ENCODE measurements at regions not wholly inside any gene's neighbourhood (a gene's known extent, or its start where the extent isn't known, plus 50 kb on each side); places are given as distances from the start of the nearest gene placed in this dataset.
"Not testable (repeated sequence)": the region's sequence is repeated elsewhere in the genome, so short reads cannot be mapped to it uniquely, and the experiment has no call there.

DNA sequence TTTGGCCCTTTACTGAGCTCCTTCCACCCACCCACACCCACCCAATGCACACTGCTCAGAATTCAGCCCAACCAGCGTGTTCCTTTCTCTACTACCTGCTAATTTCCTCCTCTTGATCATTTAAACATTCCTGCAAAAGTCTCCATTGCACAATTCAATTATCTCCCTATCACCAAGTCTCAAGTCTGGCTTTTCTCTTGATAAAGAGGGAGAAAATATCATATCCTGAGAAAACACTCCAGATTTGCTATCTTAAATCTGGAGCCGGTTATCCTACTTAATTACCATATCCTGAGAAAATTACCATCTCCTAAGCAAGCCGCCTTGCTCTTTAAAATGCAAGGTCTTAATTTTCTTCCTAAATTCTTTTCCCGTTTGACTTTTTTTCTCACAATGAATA is 505.5 kb downstream of the XPNPEP1 start:
- FAIRE-seq (no peak), DNase-seq (ENCODE audit: low spot score) (no peak)

DNA sequence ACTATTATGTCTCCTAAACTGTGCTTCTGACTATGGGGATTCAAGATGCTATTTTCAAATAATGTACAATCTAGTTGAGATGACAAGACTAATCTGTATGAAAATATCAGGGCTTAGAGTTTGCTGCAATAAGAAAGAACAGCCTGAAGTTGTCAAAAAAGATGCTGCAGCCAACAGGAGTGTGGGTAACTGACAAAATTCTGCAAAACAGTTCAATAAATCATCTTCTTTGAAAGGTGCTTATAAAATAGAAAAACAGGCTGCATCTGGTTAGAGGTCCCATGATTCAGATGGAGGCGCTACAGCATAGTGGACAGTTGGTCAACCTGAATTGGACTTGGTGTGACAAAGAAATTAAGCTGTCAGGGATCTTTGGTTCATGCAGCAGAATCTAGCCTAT is 511.0 kb downstream of the XPNPEP1 start:
- DNase-seq (ENCODE audit: low spot score) (no peak), FAIRE-seq (no peak)

DNA sequence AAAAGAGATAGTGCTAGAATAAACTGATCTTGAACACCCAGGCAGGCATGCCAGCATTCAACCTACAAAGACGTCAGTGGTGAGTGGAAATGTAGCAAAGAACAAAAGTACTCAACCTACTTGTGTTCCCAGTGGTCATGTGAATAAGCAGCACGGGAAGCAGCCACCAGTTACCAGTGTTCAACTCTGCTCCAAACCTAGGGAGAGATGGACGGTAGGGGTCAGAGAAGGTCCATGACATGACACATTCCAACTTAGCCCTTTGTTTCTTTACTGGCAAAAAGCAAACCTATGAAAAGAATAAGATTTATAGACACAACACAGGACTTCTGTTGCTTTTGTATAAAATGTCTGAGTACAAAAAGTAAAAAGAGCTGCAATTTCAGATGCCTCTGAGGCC is 511.4 kb downstream of the XPNPEP1 start:
- no peak for FAIRE-seq
- DNase-seq (ENCODE audit: low spot score): no peak

DNA sequence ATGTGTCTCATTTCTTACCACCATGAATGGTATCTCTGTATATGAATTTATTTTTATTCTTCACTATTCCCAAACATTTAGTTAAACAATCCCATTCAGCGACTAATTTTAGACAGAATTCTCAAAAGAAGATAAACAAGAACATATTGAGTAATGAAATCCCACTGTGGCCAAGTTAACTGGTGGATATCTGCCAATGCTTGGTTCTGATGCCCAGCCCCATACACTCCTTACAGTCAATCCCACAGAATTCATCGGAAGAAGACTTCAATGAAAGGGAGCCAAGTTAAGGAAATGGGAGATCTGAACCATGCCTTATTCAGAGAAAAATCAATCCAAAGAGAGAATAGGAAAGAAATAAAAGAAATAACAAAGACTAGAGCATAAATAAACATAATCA is 518.0 kb downstream of the XPNPEP1 start:
- DNase-seq (ENCODE audit: low spot score): no peak
- FAIRE-seq: no peak

DNA sequence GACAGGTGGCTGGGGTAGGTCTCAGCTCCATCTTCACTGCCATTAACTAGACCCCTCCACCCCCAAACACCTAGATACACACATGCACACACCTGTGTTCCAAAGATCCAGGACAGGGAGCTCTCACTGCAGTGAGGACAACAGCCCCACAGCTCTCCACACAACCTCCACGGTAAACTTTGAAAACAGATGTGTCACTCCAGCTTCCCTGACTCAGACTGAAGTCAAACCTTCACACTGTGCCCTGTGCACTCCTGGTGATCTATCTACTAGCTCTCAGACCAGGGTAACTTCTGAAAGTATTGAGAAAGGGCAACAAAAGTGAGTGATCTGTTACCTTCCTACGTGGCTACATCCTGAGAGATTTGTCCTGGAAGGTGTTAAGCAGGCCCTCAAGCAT is 519.8 kb downstream of the XPNPEP1 start:
- no peak for DNase-seq (ENCODE audit: low spot score)
- FAIRE-seq: no peak

DNA sequence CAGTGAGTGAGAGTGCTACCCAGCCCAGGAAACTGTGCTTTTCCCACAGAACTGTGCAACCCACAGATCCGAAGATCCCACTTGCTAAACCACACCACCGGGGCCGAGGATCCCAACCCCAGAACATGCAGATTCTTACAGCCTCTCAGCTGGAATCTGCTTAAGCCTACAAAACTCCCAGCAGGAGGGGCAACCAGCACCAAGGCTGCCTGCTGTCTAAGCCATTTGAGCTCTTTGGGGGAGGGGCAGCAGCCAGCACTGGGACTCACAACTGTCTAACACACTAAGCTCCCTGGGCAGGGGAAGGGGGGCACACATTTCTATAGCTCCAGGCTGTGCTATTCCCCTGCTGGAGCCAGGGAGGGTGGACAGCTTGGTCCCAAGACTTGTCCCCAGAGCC is 529.9 kb downstream of the XPNPEP1 start:
- FAIRE-seq (no peak), DNase-seq (ENCODE audit: low spot score) (no peak)

DNA sequence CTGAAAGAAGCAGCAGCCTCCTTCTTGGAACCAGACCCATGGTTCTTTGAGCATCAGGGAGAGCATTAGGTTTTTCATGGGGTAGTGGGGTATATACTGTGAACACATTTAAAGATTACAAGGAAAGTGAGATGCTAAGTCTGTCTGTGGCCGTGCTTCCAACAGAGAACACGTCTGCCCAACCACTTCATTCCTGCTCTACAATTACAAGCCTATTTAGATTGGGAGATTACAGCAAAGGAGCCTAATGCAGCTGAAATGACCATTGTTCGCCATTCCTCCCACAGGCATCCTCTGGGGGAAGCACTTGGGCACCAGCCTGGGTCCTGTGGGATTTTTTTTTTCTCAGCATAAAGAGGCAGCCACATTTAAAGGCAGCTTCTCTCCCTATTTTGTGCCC is 536.4 kb downstream of the XPNPEP1 start:
- no peak for FAIRE-seq

DNA sequence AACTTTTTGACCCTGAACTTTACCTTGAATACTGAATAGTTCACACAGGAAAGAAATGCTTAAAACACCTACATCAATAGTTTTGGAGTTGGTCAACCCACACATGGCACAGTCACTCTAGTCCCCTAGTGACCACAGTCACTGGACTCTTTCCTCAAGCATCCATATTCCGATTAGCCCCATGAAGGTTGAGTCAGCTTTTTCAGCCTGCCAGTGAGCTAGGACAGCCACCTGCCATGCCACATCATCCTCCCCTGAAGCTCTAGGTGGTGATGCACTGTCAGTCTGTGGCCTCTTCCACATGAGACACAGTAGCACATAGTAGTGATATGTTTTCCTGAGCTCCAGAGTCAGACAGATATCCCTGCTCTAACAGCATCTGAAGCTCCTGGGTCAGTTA is 537.2 kb downstream of the XPNPEP1 start:
- DNase-seq (ENCODE audit: low spot score): no peak
- no peak for FAIRE-seq

More for the DNA sequence above, 536.4 kb downstream of the XPNPEP1 start:
- no peak for DNase-seq (ENCODE audit: low spot score)

DNA sequence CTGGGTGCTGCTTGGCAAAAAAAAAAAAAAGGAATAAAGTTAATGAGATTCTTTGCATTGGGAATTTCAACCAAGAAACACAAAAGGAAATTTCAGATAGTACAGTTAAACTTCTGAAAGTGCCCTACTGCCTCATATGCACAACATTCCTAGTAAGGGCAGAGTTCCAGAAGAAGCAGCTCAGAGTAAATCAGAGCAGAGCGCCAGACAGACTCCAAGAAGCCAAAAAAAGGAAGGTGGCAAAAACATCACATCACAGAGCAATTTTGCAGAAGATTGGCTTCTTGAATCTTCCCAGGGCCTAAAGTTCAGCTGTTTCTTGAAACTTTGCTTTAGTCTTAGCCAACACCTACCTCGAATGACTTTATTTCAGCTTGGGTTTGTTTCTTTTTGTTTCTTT is 544.1 kb downstream of the XPNPEP1 start:
- no peak for FAIRE-seq
- DNase-seq (ENCODE audit: low spot score): no peak

DNA sequence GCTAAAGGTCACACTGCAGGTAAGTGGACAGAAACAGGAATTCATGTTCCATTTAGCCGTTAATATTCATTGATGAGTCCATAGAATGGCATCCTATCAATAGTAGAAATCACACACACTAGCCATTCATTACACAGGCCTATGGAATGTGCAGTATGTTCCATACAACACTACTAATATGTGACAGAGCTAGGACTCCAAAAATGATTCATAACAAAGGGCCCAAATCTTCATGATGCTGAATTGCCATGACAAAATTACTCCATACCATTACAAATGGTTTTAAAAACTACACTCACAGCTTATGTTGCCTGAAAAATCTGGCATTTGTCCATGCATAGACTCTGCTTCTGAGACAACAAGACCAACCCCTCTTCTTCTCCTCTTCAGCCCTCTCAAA is 549.1 kb downstream of the XPNPEP1 start:
- no peak for FAIRE-seq
- DNase-seq (ENCODE audit: low spot score): peak; percentile 76

DNA sequence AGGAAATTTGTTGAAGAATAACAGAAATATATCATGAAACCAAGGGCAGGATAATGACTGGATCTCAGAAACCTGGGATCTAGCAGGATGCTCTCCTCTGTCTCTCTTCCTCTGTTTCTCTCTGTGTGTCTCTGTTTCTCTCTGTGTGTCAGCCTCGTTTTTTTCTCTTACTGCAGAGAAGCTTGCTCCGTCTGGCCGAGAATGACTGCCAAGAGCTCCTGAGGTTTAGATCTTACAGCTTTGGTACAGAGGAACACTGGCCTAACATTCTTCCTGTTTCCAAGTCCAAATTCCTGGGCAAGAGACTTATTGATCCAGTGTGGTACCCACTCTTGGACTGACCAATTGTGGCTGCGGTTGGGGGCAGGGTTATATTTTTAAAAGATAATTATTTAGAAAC is 564.0 kb downstream of the XPNPEP1 start:
- no peak for DNase-seq (ENCODE audit: low spot score)

DNA sequence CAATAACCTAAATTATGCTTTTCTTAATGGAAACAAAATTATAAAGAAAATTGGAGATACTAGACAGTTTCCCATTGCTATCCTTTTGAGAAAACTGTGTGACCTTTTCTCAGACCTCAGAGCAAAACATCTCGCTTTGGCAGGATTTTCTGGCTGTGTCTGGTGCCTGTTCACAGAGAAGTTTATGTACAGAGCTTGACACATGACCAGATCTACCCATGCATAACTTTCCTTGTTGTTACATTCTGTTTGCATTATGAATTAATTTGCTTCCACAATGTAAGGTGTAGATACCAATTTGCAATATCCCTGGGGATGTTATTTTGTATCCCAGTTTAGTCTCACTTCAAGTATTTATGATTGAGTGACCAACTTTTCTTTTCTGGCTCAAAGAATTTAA is 565.0 kb downstream of the XPNPEP1 start:
- DNase-seq (ENCODE audit: low spot score): no peak
- FAIRE-seq: no peak

More for the DNA sequence above, 564.0 kb downstream of the XPNPEP1 start:
- FAIRE-seq: no peak

DNA sequence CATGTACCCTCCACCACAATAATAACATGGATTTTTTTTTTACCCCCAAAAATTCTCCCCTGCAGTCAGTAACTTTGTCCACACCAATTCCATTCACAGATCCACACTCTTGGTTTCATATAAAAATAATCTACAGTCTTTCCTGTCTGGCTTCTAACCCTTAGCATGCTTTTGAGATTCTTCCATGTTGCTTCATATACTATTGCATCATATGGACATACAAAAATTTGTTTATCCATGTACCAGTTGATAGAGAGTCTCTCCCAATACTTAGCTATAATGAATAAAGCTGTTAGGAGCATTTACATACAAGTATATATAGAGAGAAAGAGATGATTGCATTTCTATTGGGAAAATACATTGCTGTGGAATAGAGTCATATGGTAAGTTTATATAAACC is 575.0 kb downstream of the XPNPEP1 start:
- FAIRE-seq (no peak), DNase-seq (ENCODE audit: low spot score) (no peak)

DNA sequence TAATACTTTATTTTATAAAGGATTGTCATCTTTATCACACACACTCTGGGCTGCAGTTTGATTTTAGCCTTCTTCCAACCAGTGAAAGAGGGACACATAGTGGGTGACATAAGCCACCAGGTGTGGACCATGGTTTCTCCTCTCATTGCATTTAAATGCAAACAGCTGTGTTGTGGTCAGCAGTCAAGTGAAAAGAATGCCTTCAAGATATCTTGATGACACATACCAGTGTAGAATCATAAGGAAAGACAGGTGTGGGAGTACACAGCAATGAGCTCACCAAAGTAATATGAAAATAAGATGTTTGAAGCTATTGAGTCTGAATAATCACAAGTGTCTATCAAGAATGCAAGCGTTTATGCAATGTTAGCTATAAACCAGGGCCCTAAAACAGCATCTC is 580.0 kb downstream of the XPNPEP1 start:
- FAIRE-seq: peak; percentile 66
- peak; percentile 72 for DNase-seq (ENCODE audit: low spot score)

DNA sequence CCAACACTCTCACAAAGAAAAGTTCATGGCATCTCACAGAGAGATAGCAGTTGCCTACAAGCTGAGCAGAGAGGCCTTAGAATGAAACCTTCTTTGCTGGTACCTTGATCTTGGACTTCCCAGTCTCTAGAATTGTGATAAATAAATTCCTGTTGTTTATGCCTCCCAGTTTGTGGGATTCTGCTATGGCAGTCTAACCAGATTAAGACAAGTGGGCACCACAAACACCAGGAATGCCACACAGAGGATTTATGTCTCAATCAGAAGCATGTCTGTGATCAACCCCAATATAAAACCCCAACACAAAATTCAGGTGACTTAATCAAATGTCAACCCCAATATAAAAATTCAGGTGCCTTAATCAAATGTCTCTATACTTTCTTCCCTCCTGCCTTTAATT is 581.3 kb downstream of the XPNPEP1 start:
- DNase-seq (ENCODE audit: low spot score) (no peak), FAIRE-seq (no peak)

DNA sequence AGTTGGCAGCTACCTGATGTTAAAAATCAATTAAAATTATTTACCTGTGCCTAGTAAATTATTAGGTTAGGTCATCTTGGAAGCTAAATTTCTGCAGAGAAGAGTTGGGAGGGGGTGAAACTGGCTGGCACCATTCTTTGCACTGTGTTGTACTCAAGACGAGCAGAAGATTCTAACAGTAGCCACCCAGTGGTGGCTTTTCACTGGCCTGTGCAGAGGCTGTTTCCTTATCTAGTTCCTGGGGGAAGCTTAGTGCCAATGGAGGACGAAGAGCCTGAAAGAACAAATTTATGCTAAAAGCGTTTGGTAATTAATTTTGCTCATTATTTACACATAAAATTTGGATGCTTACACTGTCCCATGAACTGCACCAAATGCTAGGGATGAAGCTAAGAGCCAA is 595.3 kb downstream of the XPNPEP1 start:
- no peak for FAIRE-seq
- DNase-seq (ENCODE audit: low spot score): no peak

DNA sequence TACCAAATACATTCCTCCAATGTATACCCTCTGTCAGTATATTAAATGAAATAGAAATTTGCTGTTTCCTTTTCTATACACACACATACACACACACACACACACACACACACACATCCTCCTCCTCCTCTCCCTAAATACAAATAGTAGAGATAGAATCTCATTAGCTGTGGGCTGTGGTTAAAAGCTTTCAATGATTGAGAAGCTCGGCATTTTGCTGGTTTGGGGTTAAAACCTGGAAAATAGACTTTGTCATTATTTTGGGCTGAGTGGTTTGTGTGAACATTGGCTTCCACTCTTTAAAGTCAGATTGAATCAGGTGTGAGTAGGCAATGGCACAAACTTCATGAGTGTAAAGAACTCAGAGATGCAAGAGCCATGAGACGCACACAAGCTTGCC is 596.0 kb downstream of the XPNPEP1 start:
- DNase-seq (ENCODE audit: low spot score) (no peak), FAIRE-seq (no peak)

DNA sequence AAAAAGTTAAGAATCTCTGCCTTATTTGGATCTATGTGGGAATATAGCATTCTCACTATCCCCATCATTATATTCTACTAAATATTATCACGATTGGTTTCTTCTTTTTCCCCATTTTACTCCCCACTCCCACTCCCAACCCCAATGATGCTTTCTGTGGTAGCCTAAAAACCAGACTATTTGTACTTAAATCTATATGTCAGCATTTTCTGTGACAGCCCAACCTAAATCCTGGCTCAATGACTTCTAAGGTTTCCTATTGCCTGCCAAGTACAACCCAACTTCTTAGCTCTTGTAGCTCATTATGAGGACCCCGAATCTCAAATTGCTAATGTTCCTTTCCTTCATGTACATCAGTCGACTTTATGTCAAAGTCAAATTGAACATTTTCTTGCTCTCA is 598.6 kb downstream of the XPNPEP1 start:
- FAIRE-seq: no peak
- DNase-seq (ENCODE audit: low spot score): no peak

DNA sequence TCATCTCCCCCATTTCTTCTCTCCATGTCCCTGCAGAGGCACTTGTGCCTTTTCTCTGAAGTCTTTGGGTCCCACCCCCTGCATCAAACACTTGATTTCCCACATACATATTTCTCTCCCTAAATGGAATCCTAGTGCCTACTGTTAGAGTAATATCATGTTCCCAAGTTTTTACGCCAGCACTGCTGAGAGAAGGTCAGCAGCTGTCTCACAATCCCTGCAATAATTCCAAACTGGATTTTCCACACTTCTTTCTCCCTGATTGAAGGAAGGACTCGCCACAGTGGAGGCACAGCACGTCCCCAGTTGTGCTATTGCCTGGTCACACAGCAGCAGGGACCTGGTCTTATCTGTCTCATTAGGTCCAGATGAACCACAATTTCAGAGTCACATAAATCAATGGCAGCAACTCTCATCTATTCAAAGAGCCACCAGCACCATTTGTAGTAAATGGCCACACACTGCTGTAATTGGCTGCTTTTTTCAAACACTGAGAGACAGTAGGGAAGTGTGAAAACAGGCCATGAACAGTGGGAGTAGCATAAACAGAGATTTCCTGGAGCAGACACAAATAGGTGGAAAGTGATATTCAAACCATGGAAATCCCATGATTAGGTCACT is 605.5 kb downstream of the XPNPEP1 start:
- FAIRE-seq: no peak

DNA sequence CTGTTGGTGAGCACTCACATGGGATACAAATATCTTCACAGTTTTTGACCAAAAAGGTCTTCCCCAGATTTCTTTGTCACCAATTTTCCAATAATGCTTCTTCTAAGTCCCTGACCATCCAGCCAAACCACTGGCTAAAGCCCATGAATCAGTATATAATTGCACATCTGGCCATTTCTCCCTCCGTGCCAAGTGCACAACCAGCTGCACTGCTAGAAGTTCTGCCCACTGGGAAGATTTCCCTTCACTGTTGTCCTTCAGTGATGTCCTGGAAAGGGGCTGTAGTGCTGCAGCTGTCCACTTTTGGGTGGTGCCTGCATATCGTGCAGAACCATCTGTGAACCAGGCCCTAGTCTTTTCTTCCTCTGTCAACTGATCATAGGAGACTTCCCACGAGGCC is 609.3 kb downstream of the XPNPEP1 start:
- not testable (repeated sequence) for FAIRE-seq; DNase-seq (ENCODE audit: low spot score)

More for the DNA sequence above, 605.5 kb downstream of the XPNPEP1 start:
- no peak for DNase-seq (ENCODE audit: low spot score)

DNA sequence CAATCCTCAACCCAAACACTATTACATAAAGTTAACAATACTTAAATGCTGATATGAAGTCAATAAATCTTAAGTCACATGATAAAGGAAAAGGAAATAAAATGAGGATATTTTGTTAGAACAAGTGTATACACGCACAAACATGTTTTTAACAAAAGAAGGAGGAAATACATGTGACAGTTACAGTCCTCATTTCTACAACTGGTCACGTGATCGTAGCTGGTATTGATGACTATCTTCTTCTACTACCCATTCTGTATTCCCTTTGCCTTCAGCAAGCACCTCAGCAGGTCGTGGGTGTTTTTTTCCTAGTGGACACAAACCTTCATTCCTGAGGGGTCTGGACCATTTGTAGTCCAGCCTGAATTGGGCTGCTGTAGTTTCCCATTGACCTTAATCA is 610.8 kb downstream of the XPNPEP1 start:
- not testable (repeated sequence) for DNase-seq (ENCODE audit: low spot score); FAIRE-seq

DNA sequence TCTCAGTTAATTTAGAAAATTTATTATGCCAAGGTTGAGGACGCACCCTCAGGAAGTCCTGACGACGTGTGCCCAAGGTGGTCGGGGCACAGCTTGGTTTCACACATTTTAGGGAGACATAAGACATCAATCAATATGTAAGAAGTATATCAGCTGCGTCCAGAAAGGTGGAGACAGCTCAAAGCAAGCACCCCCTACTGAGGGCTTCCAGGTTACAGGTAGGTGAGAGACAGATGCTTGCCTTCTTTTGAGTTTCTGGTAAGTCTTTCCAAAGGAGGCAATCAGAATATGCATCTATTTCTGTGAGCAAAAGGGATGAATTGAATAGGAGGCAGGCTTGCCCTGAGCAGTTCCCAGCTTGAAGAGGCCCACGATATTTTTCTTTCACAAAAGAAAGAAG is 614.3 kb downstream of the XPNPEP1 start:
- DNase-seq (ENCODE audit: low spot score): no peak
- FAIRE-seq: no peak

DNA sequence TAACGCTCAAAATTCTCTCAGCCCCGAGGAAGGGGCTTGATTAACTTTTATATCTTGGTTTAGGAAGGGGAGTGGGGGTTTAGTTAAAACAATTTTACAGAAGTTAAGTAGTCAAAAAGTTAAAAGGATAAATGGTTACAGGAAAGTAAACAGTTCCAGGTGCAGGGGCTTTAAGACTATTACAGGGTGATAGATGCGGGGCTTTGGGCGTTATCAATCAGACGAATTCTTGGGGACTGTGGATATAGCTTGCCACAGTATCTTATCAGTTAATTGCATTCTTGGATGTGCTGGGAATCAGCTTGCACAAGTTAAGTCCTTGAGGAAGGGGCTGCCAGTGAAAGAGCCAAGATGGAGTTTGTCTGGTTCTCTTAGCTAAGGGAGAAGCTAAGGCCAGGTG is 616.2 kb downstream of the XPNPEP1 start:
- DNase-seq (ENCODE audit: low spot score); FAIRE-seq: not testable (repeated sequence)

DNA sequence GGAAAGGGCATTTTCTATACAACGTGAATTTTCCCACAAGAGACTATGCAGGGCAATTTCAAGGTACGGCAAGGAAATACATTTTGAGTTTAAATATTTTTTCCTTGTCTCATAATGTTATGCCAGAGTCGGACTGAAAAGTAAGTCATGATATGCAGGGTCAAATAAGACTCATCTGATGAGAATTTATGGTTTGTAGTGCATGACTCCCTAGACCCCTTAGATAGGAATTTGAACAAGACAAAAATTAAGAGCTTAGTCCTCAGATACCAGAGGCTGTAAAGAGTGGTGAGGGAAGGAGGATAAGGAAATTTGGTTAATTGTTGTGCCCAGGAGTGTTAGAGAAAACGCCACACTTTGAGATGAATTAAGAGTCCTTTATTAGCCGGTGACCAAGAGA is 616.6 kb downstream of the XPNPEP1 start:
- FAIRE-seq: no peak
- no peak for DNase-seq (ENCODE audit: low spot score)
